ENCODE measurements at regions not wholly inside any gene's neighbourhood (a gene's known extent, or its start where the extent isn't known, plus 50 kb on each side); places are given as distances from the start of the nearest gene placed in this dataset.

DNA sequence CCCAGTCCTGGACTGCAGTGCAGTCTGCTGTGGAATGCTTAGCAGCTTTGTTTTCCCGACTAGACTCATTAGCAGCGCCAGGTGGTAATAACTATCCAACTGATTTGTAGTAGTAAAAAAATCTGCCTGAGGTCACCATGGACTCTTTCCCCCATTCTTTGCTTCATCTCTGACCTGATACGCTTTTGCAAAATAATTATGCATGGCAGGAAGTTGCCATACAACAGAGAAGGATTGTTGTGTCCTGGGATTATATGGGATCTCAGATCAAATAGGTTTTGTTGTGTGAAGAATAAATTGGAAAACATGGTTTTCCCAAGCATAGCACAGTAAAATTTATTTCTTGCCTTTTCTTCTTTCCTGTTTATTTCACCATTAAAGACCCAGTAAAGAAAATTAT is 72.4 kb upstream of the ATP5MC3 start:
- TF ChIP-seq, protein P1, sequence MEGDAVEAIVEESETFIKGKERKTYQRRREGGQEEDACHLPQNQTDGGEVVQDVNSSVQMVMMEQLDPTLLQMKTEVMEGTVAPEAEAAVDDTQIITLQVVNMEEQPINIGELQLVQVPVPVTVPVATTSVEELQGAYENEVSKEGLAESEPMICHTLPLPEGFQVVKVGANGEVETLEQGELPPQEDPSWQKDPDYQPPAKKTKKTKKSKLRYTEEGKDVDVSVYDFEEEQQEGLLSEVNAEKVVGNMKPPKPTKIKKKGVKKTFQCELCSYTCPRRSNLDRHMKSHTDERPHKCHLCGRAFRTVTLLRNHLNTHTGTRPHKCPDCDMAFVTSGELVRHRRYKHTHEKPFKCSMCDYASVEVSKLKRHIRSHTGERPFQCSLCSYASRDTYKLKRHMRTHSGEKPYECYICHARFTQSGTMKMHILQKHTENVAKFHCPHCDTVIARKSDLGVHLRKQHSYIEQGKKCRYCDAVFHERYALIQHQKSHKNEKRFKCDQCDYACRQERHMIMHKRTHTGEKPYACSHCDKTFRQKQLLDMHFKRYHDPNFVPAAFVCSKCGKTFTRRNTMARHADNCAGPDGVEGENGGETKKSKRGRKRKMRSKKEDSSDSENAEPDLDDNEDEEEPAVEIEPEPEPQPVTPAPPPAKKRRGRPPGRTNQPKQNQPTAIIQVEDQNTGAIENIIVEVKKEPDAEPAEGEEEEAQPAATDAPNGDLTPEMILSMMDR (IDR thresholded peaks at IDR 0.05) = no peak
- TF ChIP-seq POLR2AphosphoS5 (IDR thresholded peaks at IDR 0.05) (no peak), POLR2A (IDR thresholded peaks at IDR 0.05) (no peak)
